Smooth muscle cell (in vitro differentiated cells): ENCODE measurements at regions not wholly inside any gene's neighbourhood (a gene's known extent, or its start where the extent isn't known, plus 50 kb on each side); places are given as distances from the start of the nearest gene placed in this dataset.

Experiments used
- DNase-seq: peaks from one replicate; lab custom pipeline; 2025; ENCODE audit not compliant: unreplicated experiment; lab: John Stamatoyannopoulos, UW
- H2AFZ ChIP-seq: fragments of 200-600 bp; sonication (generic); 2 replicates; pipeline ENCODE4 v1.6.0; 2016; ENCODE audit warnings: antibody characterized with exemption, low read depth, mild to moderate bottlenecking
- H3F3A ChIP-seq: fragments of 200-600 bp; sonication (generic); 2 replicates; pipeline ENCODE4 v1.6.0; 2017; ENCODE audit warnings: antibody characterized with exemption, low read depth
- H3K27ac ChIP-seq: fragments of 200-600 bp; sonication (generic); 2 replicates; pipeline ENCODE4 v1.5.1; 2016; ENCODE audit warnings: low read depth, mild to moderate bottlenecking
- H3K27me3 ChIP-seq: fragments of 200-600 bp; sonication (generic); 2 replicates; pipeline ENCODE4 v1.6.1; 2016; ENCODE audit warnings: low read depth, mild to moderate bottlenecking
- H3K36me3 ChIP-seq: fragments of 200-600 bp; sonication (generic); 2 replicates; pipeline ENCODE4 v1.5.1; 2016; ENCODE audit warnings: low read depth
- H3K4me1 ChIP-seq: fragments of 200-600 bp; sonication (generic); 2 replicates; pipeline ENCODE4 v1.5.1; 2016; ENCODE audit warnings: low read depth
- H3K4me2 ChIP-seq: fragments of 200-600 bp; sonication (generic); 2 replicates; pipeline ENCODE4 v1.6.0; 2016; ENCODE audit warnings: mild to moderate bottlenecking
- H3K4me3 ChIP-seq: fragments of 200-600 bp; sonication (generic); 2 replicates; pipeline ENCODE4 v1.5.1; 2016; ENCODE audit warnings: mild to moderate bottlenecking
- H3K79me2 ChIP-seq: fragments of 200-600 bp; sonication (generic); 2 replicates; pipeline ENCODE4 v1.6.0; 2016; ENCODE audit warnings: low read depth, mild to moderate bottlenecking
- H3K9ac ChIP-seq: fragments of 200-600 bp; sonication (generic); 2 replicates; pipeline ENCODE4 v1.6.0; 2016; ENCODE audit warnings: low read depth
- H3K9me3 ChIP-seq: fragments of 200-600 bp; sonication (generic); replicated peaks from 2 replicates; pipeline ENCODE4 v1.5.1; 2016; ENCODE audit warnings: low read depth
- H4K20me1 ChIP-seq: fragments of 200-600 bp; sonication (generic); 2 replicates; pipeline ENCODE4 v1.6.0; 2016; ENCODE audit warnings: low read depth
- CTCF ChIP-seq: fragments of 200-600 bp; sonication (generic); IDR thresholded peaks from 2 replicates; pipeline ENCODE4 v1.5.1; 2017; ENCODE audit warnings: borderline replicate concordance, mild to moderate bottlenecking, antibody characterized with exemption; ENCODE audit not compliant: insufficient read depth, poor library complexity, severe bottlenecking
- WGBS: methylation state at CpG from one replicate; pipeline ENCODE4 v1.1.7; 2016; ENCODE audit warnings: low lambda C conversion rate; 5-methylcytosine and 5-hydroxymethylcytosine counted together

GRCh38 chr6:53987522-53987888, 123.7 kb upstream of the MLIP start:
- no peak overlapping the region for H3K4me3 ChIP-seq
- no peak overlapping the region for H3K9ac ChIP-seq
- no peaks in the 10 kb centered on the region for H4K20me1 ChIP-seq
- H3K9me3 ChIP-seq, result no peaks in the 10 kb centered on the region
- H3K27ac ChIP-seq, result no peak overlapping the region
- no peaks in the 10 kb centered on the region for H3K79me2 ChIP-seq
- H3K27me3 ChIP-seq, result no peaks in the 10 kb centered on the region
- H3F3A ChIP-seq, result peaks cover 3% of the 10 kb centered on the region
- DNase-seq, result no peak
- no peak overlapping the region for H2AFZ ChIP-seq
- 95% methylated on average over 4 of the region's 4 CpGs for WGBS
- H3K4me2 ChIP-seq, result no peak overlapping the region
- no peaks in the 10 kb centered on the region for H3K36me3 ChIP-seq
- no peak for TF ChIP-seq CTCF
- peaks cover 4% of the 10 kb centered on the region for H3K4me1 ChIP-seq

- no peak for TF ChIP-seq CTCF
Observed at GRCh38 chr6:53989504-53989903, 121.7 kb upstream of the MLIP start.

GRCh38 chr6:53992522-53992921, 118.7 kb upstream of the MLIP start:
- Histone ChIP-seq H3K27me3 (no peaks in the 10 kb centered on the region), H3K4me3 (no peak overlapping the region), H3K4me1 (no peaks in the 10 kb centered on the region), H3K79me2 (no peaks in the 10 kb centered on the region), H3F3A (peaks cover 7% of the 10 kb centered on the region), H2AFZ (no peak overlapping the region), H3K9me3 (no peaks in the 10 kb centered on the region), H3K27ac (no peak overlapping the region), H3K36me3 (no peaks in the 10 kb centered on the region), H3K9ac (no peak overlapping the region), H3K4me2 (no peak overlapping the region), H4K20me1 (no peaks in the 10 kb centered on the region)
- no peak for DNase-seq
- 92% methylated on average over 3 of the region's 3 CpGs for WGBS
- no peak for TF ChIP-seq CTCF

More at GRCh38 chr6:53989504-53989903, 121.7 kb upstream of the MLIP start:
- Histone ChIP-seq H3K27ac (no peak overlapping the region), H3K9me3 (no peaks in the 10 kb centered on the region), H3F3A (no peaks in the 10 kb centered on the region), H3K4me3 (no peak overlapping the region), H3K4me1 (no peaks in the 10 kb centered on the region), H3K27me3 (no peaks in the 10 kb centered on the region), H3K9ac (no peak overlapping the region), H2AFZ (no peak overlapping the region), H3K36me3 (no peaks in the 10 kb centered on the region), H3K79me2 (no peaks in the 10 kb centered on the region), H4K20me1 (no peaks in the 10 kb centered on the region), H3K4me2 (no peak overlapping the region)
- no peak for DNase-seq

- no peaks in the 10 kb centered on the region for H3K27me3 ChIP-seq
- no peak overlapping the region for H2AFZ ChIP-seq
- H3F3A ChIP-seq, result peaks cover 7% of the 10 kb centered on the region
- no peaks in the 10 kb centered on the region for H3K79me2 ChIP-seq
- no peak overlapping the region for H3K4me2 ChIP-seq
- no peak for DNase-seq
- no peaks in the 10 kb centered on the region for H3K9me3 ChIP-seq
- H3K27ac ChIP-seq, result no peak overlapping the region
- H4K20me1 ChIP-seq, result no peaks in the 10 kb centered on the region
- no peak overlapping the region for H3K4me3 ChIP-seq
- TF ChIP-seq CTCF, result no peak
- WGBS, result 94% methylated on average over 1 of the region's 1 CpG
- no peaks in the 10 kb centered on the region for H3K36me3 ChIP-seq
- H3K4me1 ChIP-seq, result no peaks in the 10 kb centered on the region
- H3K9ac ChIP-seq, result no peak overlapping the region
Observed at GRCh38 chr6:53994201-53994600, 117.0 kb upstream of the MLIP start.
